ENCODE measurements at regions not wholly inside any gene's neighbourhood (a gene's known extent, or its start where the extent isn't known, plus 50 kb on each side); places are given as distances from the start of the nearest gene placed in this dataset.
A peak's percentile ranks its signal among the peaks of the same experiment; 100 is the strongest.

DNA sequence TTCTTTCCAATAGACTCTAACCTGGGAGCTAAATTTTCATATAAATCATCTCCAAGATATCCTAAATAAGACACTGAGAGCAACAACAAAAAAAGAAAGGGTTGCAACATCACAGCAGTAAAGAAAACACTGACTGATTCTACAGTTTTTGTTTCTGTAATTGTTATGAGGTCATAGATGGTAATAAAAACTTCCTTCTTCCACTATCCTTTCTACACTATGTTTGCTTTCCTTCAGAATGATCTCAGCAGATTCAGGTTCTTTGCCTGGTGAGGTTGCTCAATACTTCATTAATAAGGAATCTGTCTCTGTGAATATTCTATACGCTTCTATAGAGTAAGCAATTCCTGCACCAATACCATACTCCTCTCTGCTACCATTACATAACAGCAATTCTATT is 835.6 kb upstream of the GRAMD2B start:
- DNase-seq, result no peak

DNA sequence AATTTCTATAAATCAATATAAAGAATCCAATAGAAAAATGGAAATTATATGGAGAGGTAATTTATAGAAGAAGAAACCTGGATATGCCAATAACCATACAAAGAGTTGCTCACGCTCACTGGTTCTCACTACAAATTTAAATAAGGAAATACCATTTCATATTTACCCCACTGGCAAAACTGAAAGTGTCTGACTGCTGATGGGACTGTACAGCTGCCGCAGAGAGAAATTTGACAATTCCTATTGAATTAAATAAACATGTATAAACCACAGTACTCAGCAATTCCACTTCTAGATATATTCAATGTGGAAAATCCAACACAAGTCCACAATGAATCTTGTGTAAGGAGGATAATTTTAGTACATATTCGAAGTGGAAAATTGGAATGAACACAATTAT is 830.4 kb upstream of the GRAMD2B start:
- DNase-seq, result no peak

DNA sequence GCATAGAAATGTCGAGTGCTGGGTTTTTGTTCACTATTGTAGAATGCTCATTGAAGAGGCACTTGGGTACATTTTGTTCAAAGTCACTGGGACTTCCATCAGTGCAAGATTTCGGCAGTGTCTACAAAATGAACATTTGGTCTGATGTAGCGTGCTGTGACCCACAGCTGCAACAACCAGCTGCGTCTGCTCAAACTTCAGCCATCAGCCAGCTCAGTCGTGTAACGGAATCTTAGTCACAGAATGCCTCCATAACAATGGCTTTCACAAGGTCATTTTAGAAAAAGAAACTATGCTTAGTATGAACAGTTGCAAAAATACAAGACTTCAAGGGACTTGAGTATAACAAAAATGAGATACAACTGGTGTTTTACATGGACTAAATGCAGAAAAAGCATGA is 828.1 kb upstream of the GRAMD2B start:
- DNase-seq, result no peak

DNA sequence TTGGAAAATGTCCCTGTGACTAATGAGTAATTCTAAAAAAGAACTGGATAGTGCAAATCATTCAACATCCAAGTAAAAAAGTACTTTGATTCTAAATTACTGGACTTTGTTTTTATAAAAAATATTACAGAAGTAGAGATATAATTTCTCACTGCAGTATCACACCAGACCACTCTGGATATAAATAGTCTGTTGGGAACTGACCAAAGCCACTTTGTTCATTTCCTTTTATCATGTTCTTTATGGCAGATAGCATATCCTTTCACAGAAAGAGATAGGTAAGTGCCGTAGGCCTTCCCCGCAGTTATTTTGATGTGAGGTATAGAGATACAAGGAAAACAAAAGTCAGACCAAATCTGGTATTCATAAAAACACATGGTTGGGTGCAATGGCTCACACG is 827.4 kb upstream of the GRAMD2B start:
- DNase-seq, result no peak

DNA sequence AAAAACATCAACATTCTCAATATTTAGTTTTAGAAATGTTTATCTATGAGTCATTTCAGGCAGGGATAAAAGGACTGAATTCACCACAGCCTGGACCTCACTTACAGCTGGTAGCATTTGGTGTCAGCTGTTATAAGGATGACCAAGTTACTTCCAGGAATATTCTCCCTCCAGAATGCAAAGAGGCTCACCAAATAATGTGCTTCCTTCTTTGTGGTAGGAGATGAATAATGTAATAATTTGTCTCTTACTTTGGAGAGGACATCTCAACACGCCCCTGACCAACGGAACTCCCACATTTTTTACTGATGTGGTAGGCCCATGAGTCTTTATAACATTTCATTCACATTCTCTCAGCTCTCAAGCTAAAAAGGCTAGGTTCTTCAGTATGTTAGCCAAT is 825.9 kb upstream of the GRAMD2B start:
- DNase-seq, result no peak

DNA sequence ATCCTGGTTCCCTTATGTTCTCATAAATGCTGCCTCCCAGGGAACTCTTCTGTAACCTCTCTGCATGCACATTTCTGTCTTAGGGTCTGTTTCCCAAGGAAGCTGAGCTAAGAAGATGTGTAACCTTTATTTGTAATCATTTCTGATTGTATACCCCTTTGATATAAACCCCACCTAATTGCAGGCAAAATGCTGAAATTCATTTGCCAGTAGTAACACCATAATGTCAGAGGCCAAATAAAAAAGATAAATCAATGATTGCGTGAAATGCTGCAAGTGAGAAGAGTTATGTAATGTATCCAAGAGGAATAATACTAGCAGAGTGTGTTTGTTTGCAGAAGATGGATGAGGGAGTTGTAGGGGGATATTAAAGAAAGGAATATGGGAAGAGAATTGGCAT is 822.6 kb upstream of the GRAMD2B start:
- no peak for DNase-seq

DNA sequence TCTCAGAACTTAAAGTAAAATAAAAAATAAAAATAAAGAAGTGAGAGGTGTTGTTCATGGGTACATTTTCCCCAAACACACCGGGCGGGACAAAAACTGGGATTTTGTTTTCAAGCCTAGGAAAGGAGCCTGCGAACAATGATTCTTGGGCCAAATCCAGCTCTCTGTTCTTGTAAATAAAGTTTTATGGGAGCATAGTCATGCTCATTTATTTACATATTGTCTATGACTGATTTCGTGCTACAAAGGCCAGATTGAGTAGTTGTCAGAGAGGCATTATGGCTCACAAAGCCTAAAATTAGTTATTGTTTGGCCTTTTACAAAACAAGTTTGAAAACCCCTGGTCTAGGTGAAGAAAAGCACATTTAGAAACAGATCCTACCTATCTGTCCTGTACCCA is 821.0 kb upstream of the GRAMD2B start:
- no peak for DNase-seq

DNA sequence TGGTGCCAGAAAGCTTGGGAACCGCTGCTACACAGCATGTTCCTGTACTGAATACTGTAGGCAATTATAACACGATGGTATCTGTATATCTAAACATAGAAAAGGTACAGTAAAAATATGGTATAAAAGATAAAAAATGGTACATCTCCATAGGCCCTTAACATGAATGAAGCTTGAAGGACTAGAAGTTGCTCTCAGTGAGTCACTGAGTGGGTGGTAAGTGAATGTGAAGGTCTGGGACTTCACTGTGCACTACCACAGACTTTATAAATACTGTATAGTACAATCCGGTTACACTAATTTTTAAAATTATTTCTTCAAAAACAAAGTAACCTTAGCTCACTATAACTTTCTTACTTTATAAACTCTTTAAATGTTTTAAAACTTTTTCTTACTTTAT is 819.9 kb upstream of the GRAMD2B start:
- no peak for DNase-seq

DNA sequence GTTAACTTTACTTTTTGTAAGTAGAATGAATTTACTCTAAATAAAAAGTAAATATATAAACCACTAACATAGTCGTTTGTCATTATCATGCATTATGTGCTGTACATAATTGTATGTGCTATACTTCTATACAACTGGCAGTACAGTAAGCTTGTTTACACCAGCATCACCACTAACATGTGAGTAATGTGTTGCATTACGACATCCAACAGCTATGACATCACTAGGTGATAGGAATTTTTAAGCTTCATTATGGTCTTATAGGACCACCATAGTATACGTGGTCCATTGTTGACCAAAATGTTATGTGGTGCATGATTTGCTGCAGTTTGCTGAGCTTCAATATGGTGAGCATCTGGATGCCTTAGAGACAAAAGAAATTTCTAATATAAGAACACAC is 819.1 kb upstream of the GRAMD2B start:
- DNase-seq, result no peak

DNA sequence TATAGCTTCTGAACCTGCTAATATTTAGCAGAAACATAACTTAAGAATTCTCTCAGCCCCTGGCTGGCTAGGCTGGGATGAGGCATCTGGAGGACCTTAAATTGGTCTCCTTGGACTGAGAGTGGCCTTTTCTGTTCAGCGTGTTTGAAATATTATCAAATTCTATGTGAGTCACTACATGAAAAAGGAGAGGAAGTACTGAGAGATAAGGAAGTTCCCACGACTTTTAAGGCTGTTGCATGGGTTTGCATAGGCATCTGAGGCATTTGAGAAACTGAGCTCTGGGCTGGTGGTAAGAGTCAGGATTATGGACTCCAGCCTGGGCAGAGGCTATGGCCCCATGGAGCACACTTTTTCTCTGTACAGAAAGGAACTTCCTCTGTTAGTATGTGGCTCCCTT is 816.2 kb upstream of the GRAMD2B start:
- no peak for DNase-seq

DNA sequence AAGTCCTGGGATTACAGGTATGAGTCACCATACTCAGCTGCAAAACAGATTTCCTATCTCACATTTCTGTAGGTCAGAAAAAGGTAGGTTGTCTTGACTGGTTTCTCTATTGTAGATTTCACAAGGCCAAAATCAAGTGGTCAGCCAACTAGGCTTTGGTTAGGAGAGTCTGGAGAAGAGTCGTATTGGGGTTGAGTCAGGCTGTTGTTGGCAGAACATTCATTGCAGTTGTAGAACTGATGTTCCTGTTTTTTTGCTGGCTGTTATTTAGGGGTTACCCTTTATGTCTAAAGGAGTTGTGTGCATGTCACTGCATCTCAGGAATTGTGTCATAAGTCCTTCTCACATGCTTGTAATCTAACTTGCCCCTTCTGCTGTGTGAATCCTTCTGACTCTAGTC is 814.2 kb upstream of the GRAMD2B start:
- DNase-seq, result no peak

DNA sequence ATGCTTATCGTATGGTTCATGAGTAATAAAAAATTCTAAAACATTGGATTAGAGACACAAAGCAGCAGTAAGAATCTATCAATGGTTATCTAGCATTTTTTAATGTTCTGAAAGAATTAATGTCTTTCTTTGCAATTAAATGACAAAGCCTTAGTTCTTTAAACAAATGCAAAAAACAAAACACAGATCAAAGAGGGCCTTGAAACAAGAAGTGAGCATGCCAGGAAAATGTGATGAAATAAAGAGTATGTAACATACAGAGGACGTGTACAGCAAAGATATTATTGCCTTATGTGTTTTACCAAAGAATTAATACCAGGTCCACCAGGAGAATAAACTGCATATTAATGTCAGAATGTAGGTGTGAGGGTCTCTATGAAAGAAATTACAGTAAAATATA is 812.3 kb upstream of the GRAMD2B start:
- DNase-seq, result no peak

DNA sequence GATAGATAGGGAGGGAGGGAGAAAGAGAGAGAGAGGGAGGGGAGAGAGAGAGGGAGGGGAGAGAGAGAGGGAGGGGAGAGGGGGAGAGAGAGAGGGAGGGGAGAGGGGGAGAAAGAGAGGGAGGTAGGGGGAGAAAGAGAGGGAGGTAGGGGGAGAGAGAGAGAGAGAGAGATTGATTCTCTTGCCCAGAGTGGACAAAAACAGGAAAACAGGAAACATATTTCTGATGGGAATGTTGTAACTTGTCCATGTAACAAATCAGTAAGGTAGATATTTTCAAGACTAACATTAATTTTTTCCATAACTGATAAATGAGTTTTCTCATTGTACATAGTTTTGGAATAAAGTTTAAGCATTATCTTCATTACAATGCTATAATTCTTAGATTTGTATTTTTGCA is 811.7 kb upstream of the GRAMD2B start:
- no peak for DNase-seq

DNA sequence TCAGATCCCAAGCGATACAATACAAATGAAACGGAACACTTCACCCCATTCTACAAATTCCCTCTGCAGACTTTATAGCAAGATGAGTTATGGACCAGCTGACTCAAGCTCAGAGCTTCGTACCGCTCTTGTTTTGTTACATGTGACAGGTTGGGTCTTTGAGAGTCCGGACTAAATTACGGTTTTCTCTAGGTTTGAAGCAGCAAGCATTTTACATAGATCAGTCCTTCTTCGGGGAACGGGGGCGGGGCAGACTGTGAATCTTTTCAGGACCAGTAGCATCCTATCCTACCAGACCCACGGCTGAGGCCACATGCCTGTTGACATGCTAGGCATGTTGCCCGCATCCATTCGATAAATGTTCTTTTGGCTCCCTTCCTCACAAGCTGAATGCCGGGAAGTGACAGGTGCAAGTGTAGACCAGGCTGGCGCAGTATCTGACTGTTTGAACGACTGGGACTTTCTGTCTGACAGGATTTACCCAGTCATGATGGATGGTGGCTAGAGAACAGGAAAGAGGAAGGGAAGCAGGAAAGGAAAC is 811.0 kb upstream of the GRAMD2B start:
- DNase-seq, result peak; percentile 33 to 58

DNA sequence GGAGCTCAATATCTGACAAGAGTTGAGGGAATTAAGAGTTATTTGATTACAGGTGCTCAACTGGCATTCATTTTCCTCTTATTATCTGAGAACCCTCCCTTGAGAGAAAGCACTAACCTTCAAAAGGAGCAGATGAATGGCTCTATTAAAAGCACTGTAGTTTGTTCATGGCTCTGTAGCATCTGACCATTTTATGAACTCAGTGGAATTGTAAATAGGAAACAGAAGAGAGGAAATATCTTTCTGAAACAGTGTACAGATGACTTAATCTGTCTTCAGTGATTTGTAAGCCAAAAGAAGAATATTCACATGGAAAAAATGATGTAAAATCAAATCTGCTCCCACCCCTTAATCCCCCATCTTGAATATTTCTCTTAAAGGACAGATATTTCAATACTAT is 810.4 kb upstream of the GRAMD2B start:
- DNase-seq, result no peak

DNA sequence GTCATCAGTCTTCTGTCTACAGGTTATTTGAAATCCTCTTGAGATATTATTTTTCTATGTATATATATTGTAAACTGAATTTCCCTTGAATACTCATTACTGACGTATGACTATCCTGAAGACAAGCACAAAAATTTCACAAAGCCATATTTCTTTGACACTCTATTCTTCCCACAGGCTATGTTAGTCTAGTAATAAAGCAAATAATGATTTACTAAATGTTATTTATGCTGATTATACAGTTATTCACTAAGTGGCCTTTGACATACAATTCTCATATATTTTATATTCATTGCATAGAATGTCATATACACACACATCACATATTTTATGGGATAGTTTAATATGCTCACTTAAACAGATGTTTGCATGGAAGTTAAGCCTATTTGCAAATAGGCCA is 793.0 kb upstream of the GRAMD2B start:
- no peak for DNase-seq

DNA sequence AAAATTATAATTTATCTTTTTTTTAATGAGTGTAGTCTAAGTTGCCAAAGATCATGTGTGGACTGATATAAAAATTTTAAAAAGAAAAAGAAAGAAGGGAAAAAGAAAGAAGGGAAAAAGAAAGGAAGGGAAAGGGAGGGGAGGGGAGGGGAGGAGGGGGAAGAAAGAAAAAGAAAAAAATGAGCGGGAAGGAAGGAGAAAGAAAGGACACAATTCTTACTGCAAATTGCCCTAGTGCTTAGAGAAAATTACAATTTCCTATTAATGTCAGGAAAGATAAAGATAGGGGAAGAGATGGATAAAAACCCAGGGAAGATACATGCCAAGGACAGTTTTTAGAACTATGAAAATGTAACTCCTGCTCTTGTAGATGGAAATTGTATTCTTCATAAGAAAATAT is 789.7 kb upstream of the GRAMD2B start:
- DNase-seq, result no peak

DNA sequence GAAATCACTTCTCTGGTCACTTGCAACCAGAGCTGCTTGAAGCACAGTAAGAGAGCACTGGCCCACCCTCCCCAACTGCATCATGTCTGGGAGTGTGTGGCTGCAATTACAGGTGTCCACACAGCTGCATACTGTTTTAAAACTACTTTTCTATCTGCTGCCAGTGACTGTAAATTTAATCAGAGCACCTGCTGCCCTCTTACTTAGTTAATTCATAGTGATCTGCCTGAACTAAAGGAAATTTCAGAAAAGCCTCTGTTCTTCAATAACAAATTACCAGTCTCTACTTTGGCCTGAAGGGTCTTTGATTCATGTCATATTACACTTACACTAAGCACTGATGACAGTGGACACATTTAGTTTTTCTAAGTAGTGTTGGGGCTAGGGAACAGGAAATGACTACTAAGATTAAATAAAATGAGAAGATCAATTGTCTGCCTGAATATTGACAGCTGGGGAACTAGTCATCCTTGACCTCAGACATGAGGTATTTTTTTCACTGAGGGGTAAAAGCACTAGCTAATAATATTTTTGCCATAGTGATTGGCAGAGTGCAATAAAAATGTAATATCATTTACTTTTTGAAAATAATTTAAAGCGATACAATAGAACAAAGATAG is 788.9 kb upstream of the GRAMD2B start:
- no peak for DNase-seq

DNA sequence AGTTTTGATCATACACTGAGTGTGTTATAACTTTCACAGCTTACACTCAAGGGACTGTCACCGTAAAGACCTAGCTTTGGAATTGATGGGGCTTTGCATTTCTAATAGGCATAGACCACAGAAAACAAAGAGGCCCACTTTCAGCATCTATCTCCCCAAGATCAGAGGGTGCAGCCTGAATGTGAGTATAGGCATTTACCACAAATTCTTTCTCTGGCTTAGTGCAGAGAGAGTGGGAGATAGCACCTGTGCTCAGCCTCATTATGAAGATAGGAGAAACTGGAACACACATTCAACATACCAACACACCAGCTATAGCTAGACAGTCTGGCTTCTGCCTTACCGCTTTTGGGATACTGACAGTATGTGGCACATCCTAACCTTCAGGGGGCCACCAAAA is 783.4 kb upstream of the GRAMD2B start:
- DNase-seq, result no peak

DNA sequence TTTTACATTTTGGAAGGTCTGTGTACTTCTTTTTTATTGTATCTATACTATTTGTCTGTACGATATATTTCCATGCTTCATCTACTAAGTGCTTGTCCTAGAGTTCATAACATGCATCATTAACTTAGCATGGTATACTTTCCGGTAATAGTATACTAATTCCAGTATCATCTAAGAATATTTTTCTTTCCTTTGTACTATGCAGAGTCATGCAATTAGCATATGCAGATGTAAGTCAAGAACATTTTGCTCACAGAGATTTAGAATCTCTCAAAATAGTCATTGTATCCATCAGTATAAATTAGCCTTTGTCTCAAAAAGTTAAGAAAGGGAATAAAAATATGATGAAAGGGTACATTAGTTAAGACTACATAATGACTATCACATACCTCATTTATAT is 770.4 kb upstream of the GRAMD2B start:
- DNase-seq, result no peak

DNA sequence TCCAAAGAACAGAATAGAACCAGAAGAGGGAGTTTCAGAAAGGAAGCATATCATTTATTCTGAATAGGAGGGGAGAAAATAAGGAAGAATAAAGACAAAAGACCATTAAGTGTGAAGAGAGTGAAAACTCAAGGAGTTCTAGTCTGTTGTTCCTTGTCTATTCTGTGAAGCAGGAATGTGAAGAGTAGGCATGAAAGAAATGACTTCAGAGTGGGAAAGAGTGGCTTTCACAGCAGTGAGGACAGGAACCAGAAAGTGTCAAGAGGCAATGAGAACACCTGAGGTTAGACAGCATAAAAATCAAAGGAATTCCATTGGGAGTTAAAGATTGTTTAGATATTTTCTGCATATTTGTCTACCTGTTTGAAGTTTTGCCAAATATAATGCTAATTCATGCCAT is 768.8 kb upstream of the GRAMD2B start:
- DNase-seq, result no peak

DNA sequence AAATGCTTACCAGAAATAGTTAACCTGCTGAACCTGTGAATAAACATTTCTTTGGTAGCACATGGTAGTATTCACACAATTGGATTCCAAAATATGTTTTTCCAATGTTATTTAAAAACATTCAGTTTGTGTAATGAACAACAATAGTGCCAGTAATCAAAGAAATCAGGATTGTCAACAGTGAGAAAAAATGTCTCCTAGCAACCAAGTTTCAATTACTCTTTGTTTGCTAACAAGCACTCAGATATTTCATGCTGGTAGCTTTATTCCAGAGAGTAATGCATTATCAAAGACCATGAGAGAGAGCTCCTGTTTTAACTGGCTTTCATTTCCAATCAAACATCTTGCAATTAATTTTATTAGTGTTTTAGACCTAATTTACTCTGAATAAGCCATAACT is 768.1 kb upstream of the GRAMD2B start:
- peak; percentile 6 to 28 for DNase-seq

DNA sequence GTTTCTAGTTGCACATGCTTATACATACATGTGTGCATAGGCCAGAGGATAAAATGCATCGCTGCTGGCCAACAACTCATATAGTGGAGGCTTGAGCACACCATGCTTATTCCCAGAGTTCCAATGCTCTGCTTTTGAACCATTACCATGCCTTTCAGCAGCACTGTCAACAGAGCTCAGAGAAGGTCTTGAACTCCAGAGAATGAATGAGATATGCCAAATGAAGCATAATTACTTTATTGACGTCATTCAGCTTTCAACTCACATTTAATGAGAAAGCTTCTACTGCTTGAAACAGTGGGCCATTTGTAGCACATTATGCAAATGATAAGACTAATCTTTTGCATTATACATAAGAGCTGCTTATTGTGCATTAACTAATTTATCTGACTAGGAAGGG is 765.3 kb upstream of the GRAMD2B start:
- DNase-seq, result no peak

DNA sequence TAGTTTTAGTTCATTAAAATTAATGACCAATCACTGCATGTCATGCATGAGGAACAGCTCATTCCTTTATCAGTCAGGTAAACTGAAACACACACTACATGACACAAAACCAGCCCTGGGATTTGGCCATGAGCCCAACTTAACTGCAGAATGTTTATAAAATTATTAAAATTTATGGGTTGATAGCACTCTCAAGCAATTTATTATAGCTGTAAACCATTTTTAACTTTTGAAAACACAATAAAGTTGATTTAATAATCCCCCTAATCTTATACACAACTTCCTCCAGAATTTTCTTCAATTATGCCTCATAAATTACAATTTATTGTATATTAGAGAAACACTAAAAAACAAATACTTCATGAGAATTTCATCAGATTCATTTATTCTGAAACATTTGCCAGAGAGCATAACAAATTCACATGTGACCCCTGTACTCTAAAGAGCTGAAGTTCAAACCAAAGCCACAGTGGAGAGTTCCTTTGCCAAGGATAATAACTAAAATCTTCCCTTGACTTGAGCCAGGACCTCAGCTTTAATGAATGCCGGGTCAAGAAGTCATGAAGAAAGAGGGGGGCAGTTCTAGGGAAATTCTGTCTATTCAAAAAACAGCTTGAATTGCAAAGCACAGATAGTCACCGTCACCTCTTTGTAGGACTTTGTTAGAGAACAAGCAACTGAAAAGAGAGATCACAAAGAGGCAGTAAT is 763.7 kb upstream of the GRAMD2B start:
- no peak for DNase-seq

Measured in NCI-H1930 (cell line).